Testis (tissue), 2 donors: ENCODE measurements at regions not wholly inside any gene's neighbourhood (a gene's known extent, or its start where the extent isn't known, plus 50 kb on each side); places are given as distances from the start of the nearest gene placed in this dataset.
"Not testable (repeated sequence)": the region's sequence is repeated elsewhere in the genome, so short reads cannot be mapped to it uniquely, and the experiment has no call there.

ENCODE experiments used
- DNase-seq: peaks from one replicate; pipeline ENCODE4 v3.0.0-alpha.2; 2019
- H3K27ac ChIP-seq, 2 donors: fragments of 200-600 bp; sonication (generic); one replicate each; pipeline ENCODE4 v1.5.1; 2019
- H3K27me3 ChIP-seq: fragments of 200-600 bp; sonication (generic); one replicate; pipeline ENCODE4 v1.5.1; 2019
- H3K36me3 ChIP-seq: fragments of 200-600 bp; sonication (generic); one replicate; pipeline ENCODE4 v1.5.1; 2017; ENCODE audit warnings: low read depth; ENCODE audit errors: missing control alignments
- H3K4me1 ChIP-seq: fragments of 200-600 bp; sonication (generic); one replicate; pipeline ENCODE4 v1.5.1; 2019
- H3K4me3 ChIP-seq, 2 donors: fragments of 200-600 bp; sonication (generic); one replicate each; pipeline ENCODE4 v1.5.1; 2017 to 2019
- H3K9me3 ChIP-seq: fragments of 200-600 bp; sonication (generic); one replicate; pipeline ENCODE4 v1.5.1; 2017
- CTCF ChIP-seq, 3 experiments: fragments of 450-650 bp in 2 of 3; fragments of 200-600 bp in 1 of 3; sonication (generic) in 1 of 3; IDR thresholded peaks; one replicate each; pipeline ENCODE4 v1.5.1; 2016 to 2019; ENCODE audit warnings: antibody characterized with exemption in 3 of 3, mild to moderate bottlenecking in 2 of 3, moderate library complexity in 1 of 3
- POLR2A ChIP-seq: fragments of 450-650 bp; IDR thresholded peaks from one replicate; pipeline ENCODE4 v1.6.1; 2017; ENCODE audit warnings: antibody characterized with exemption, mild to moderate bottlenecking, moderate library complexity
- WGBS, 2 donors: methylation state at CpG; one replicate each; pipeline ENCODE4 v1.1.5; 2018; 5-methylcytosine and 5-hydroxymethylcytosine counted together
- intact Hi-C: fragments of 100-400 bp; cut with DNase I; formaldehyde crosslinking; loops from one replicate; pipeline ENCODE4 v1.15.1; 2023; ENCODE audit warnings: low total_unique reads

- no peak for TF ChIP-seq POLR2A
- H3K9me3 ChIP-seq, result no peaks in the 10 kb centered on the region
- no peaks in the 10 kb centered on the region for H3K27me3 ChIP-seq
- intact Hi-C loops, result no loop called here
- 35 to 43% methylated on average over 10 to 21 of the region's 21 CpGs for WGBS, 2 donors
- no peak overlapping the region for H3K4me3 ChIP-seq
- DNase-seq, result no peak
- no peaks in the 10 kb centered on the region for H3K36me3 ChIP-seq
- no peak overlapping the region for H3K27ac ChIP-seq
- no peaks in the 10 kb centered on the region for H3K4me1 ChIP-seq
Observed at GRCh38 chr1:143717434-143717833, 254.4 kb downstream of the FAM72C start.

GRCh38 chr1:143714913-143715312 lies 256.9 kb downstream of the FAM72C start:
- H3K36me3 ChIP-seq, intact Hi-C loops, H3K9me3 ChIP-seq, H3K27ac ChIP-seq, H3K27me3 ChIP-seq, H3K4me3 ChIP-seq, H3K4me1 ChIP-seq, DNase-seq: not testable (repeated sequence)
- WGBS, 2 donors, result 72 to 73% methylated on average over 4 of the region's 4 CpGs

GRCh38 chr1:143709606-143710259 lies 262.1 kb downstream of the FAM72C start:
- H3K36me3 ChIP-seq, intact Hi-C loops, H3K9me3 ChIP-seq, H3K4me3 ChIP-seq, H3K27ac ChIP-seq, H3K4me1 ChIP-seq, H3K27me3 ChIP-seq: not testable (repeated sequence)
- DNase-seq, result peak; percentile 30
- TF ChIP-seq CTCF (IDR thresholded peaks at IDR 0.05), result peak in 2 of 3 experiments; percentile 20 to 36
- WGBS, 2 donors, result 48 to 60% methylated on average over 9 to 10 of the region's 10 CpGs

- WGBS, 2 donors, result no CpG with 5 or more reads among the region's 27 CpGs
- H3K27me3 ChIP-seq, H3K9me3 ChIP-seq, H3K4me3 ChIP-seq, H3K4me1 ChIP-seq, DNase-seq, H3K27ac ChIP-seq, H3K36me3 ChIP-seq, intact Hi-C loops: not testable (repeated sequence)
Observed at GRCh38 chr1:143702739-143703138, 269.0 kb downstream of the FAM72C start.

GRCh38 chr1:143699731-143700130 lies 272.1 kb downstream of the FAM72C start:
- H3K4me3 ChIP-seq, result no peak overlapping the region
- intact Hi-C loops, result no loop called here
- 2 to 3% methylated on average over 14 to 20 of the region's 20 CpGs for WGBS, 2 donors
- no peak overlapping the region for H3K27ac ChIP-seq
- no peaks in the 10 kb centered on the region for H3K36me3 ChIP-seq
- DNase-seq, result no peak
- no peak for TF ChIP-seq POLR2A
- no peak for TF ChIP-seq CTCF (IDR thresholded peaks at IDR 0.05)
- H3K27me3 ChIP-seq, result no peaks in the 10 kb centered on the region
- H3K4me1 ChIP-seq, result no peaks in the 10 kb centered on the region
- H3K9me3 ChIP-seq, result no peaks in the 10 kb centered on the region

- no peak for DNase-seq
- Histone ChIP-seq H3K4me1 (no peaks in the 10 kb centered on the region), H3K27me3 (no peaks in the 10 kb centered on the region), H3K9me3 (no peaks in the 10 kb centered on the region), H3K36me3 (no peaks in the 10 kb centered on the region), H3K4me3 (no peak overlapping the region), H3K27ac (no peak overlapping the region)
- TF ChIP-seq POLR2A (no peak), CTCF (IDR thresholded peaks at IDR 0.05) (no peak)
- WGBS, 2 donors, result 3 to 12% methylated on average over 17 of the region's 17 CpGs
- intact Hi-C loops, result no loop called here
Observed at GRCh38 chr1:143699115-143699514, 272.7 kb downstream of the FAM72C start.
